Kidney epithelial cell (primary cell): ENCODE measurements at regions not wholly inside any gene's neighbourhood (a gene's known extent, or its start where the extent isn't known, plus 50 kb on each side); places are given as distances from the start of the nearest gene placed in this dataset.

Experiments used
- DNase-seq: peaks from one replicate; pipeline ENCODE4 v3.0.0-alpha.2; 2010; ENCODE audit warnings: low read depth
- H3K27me3 ChIP-seq: 2 replicates; pipeline ENCODE4 v1.6.0; 2011; ENCODE audit warnings: low read length; ENCODE audit not compliant: control insufficient read depth, insufficient read depth
- H3K36me3 ChIP-seq: 2 replicates; pipeline ENCODE4 v1.5.1; 2011; ENCODE audit warnings: low read length; ENCODE audit not compliant: control insufficient read depth, insufficient read depth
- H3K4me3 ChIP-seq: 2 replicates; pipeline ENCODE4 v1.5.1; 2011; ENCODE audit warnings: low read depth, mild to moderate bottlenecking, control low read depth, low read length
- CTCF ChIP-seq: IDR thresholded peaks from 2 replicates; pipeline ENCODE4 v1.5.1; 2011; ENCODE audit warnings: mild to moderate bottlenecking, moderate library complexity, low read length, control low read depth, inconsistent platforms; ENCODE audit not compliant: insufficient read depth, poor library complexity, severe bottlenecking

GRCh38 chr13:86085890-86086289 lies 286.7 kb upstream of the SLITRK6 start:
- no peak overlapping the region for H3K4me3 ChIP-seq
- H3K36me3 ChIP-seq: no peaks in the 10 kb centered on the region
- no peak for TF ChIP-seq CTCF
- no peak for DNase-seq
- no peaks in the 10 kb centered on the region for H3K27me3 ChIP-seq

DNA sequence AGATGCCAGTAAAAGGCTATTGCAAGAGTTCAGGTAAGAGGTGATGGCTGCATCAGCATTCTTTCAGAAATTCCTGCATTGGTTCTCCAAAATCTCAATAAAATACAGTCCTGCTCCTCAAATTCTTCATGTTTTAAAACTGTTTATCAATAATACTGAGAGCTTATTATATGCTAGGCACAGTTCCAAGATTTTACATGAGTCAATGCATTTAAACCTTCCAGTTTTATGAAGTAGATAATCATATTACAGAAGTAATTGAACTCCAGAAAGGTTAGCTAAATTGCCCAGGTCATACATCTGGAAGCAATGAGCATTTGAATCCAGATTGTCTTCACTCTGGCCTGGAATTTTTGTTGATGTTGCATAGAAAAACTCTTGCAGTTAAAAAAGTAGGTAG lies 282.9 kb upstream of the SLITRK6 start:
- H3K27me3 ChIP-seq: no peaks in the 10 kb centered on the region
- TF ChIP-seq CTCF: no peak
- DNase-seq: no peak
- no peaks in the 10 kb centered on the region for H3K36me3 ChIP-seq
- H3K4me3 ChIP-seq: no peak overlapping the region

DNA sequence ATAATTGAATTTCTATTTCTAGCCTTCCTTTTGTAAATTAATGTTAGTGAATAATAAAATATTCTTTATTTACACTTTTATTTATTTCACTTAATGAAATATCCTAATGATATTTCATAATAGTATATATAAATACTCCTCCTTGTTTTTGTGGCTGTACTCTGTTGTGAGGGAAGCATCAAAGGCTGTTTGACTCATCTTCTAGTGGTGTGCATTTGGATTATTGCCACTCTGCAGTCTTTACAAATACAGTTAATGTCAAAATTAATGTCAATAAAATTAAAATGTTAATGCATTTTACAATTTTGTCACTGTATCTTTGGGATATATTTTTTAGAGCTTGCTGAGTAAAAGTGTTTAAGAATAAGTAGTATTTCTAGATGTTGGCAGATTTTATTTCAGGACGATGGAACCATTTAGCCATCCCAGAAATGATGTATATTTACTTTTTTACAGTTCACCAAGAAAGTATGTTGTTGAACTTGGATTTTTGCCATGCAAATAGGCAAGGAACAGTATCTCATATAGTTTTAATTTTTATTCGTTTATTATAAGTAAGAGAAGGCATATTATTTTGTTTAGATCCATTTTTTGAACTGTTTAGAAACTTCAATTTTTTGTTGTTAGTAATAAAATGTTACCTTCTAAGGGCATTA lies 281.2 kb upstream of the SLITRK6 start:
- H3K27me3 ChIP-seq: no peaks in the 10 kb centered on the region
- no peak for DNase-seq
- no peaks in the 10 kb centered on the region for H3K36me3 ChIP-seq
- TF ChIP-seq CTCF: no peak
- H3K4me3 ChIP-seq: no peak overlapping the region

DNA sequence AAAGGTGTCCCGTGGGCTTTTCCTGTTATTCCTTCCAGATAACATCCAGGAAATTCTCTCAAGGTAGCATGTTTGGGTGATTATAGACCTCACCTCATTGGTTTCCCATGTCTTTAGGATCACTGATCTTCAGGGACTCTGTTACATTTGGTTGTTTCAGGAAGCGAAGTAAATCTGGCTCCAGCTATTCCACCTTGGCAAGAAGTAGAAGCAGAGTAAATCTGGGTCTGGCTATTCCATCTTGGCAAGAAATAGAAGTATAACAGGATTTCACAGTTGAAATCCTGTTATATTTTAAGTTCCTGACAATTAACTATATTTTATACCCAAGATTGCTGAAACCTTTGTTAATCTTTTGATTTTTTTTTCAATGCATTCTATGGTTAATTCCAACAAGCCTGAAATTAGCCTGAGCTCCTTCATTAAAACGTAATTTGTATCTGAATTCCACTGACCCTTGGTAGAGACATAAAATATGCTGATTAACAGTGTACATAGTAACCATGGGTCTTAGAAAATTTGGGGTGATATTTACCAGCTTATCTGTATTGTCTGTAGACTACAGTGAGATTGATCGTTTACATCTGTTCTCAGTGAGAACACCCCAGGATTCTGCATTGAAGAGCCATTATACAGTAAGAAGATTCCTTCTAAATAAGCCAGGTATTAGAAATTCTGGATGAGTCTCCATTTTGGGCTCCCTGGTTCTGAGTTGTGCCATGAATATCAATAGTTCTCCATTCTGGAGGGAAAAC lies 267.6 kb upstream of the SLITRK6 start:
- DNase-seq: no peak
- Histone ChIP-seq H3K27me3 (no peaks in the 10 kb centered on the region), H3K36me3 (no peaks in the 10 kb centered on the region), H3K4me3 (no peak overlapping the region)
- no peak for TF ChIP-seq CTCF

DNA sequence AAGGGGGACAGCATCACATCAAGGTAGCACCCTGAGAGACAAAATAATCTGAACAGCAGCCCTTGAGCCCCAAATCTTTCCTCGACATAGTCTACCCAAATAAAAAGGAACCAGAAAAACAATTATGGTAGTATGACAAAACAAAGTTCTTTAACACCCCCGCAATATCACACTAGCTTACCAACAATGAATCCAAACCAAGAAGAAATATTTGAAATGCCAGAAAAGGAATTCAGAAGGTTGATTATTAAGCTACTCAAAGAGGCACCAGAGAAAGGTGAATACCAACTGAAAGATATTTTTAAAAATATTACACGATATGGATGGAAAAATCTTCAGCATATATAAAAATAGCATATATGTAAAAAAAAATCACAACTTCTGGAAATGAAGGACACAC lies 252.9 kb upstream of the SLITRK6 start:
- no peak for DNase-seq
- H3K4me3 ChIP-seq: no peak overlapping the region

More for the DNA sequence above, 252.9 kb upstream of the SLITRK6 start:
- no peak for TF ChIP-seq CTCF
- Histone ChIP-seq H3K27me3 (no peaks in the 10 kb centered on the region), H3K36me3 (no peaks in the 10 kb centered on the region)
